Left colon (tissue), 2 donors: ENCODE measurements at regions not wholly inside any gene's neighbourhood (a gene's known extent, or its start where the extent isn't known, plus 50 kb on each side); places are given as distances from the start of the nearest gene placed in this dataset.

Source experiments
- ATAC-seq: fragments of 200-7000 bp; cut with Tn5 transposase; one replicate; pipeline ENCODE4 v1.9.1; 2020; ENCODE audit warnings: mild to moderate bottlenecking, moderate library complexity
- DNase-seq, 2 donors: peaks; one replicate each; pipeline ENCODE4 v3.0.0-alpha.2; 2020
- intact Hi-C, 2 donors: fragments of 100-400 bp; cut with DNase I in 1 of 2; cut with micrococcal nuclease in 1 of 2; formaldehyde crosslinking; loops; one replicate each; pipeline versions ENCODE4 v1.11.2 to v1.14.0; 2022; cut with DNase I, micrococcal nuclease
- donor health status: DM: no; HTN: no; CAD: no.
- donor health status: DM: yes; HTN: yes; CAD: no.

GRCh38 chr5:3912790-3913189 is 317.2 kb downstream of the IRX1 start:
- ATAC-seq: no peak
- DNase-seq: no peak
- intact Hi-C loops: no loop called here

GRCh38 chr5:3913279-3913678 is 317.6 kb downstream of the IRX1 start:
- intact Hi-C loops: no loop called here
- ATAC-seq (no peak), DNase-seq (no peak)

- intact Hi-C loops: no loop called here
- no peak for ATAC-seq
Observed at GRCh38 chr5:3925022-3925421, 329.4 kb downstream of the IRX1 start.

GRCh38 chr5:3925935-3926334 is 330.3 kb downstream of the IRX1 start:
- no peak for ATAC-seq
- no peak for DNase-seq
- intact Hi-C loops: no loop called here

More at GRCh38 chr5:3925022-3925421, 329.4 kb downstream of the IRX1 start:
- DNase-seq: no peak

GRCh38 chr5:3929799-3930198 is 334.2 kb downstream of the IRX1 start:
- intact Hi-C loops: no loop called here
- no peak for DNase-seq
- no peak for ATAC-seq

GRCh38 chr5:3931976-3932375 is 336.3 kb downstream of the IRX1 start:
- intact Hi-C loops: no loop called here
- DNase-seq: no peak
- no peak for ATAC-seq

GRCh38 chr5:3933536-3933935 is 337.9 kb downstream of the IRX1 start:
- intact Hi-C loops: no loop called here
- DNase-seq (no peak), ATAC-seq (no peak)

GRCh38 chr5:3933966-3934365 is 338.3 kb downstream of the IRX1 start:
- intact Hi-C loops: no loop called here
- ATAC-seq (no peak), DNase-seq (no peak)

- DNase-seq (no peak), ATAC-seq (no peak)
- intact Hi-C loops: no loop called here
Observed at GRCh38 chr5:3943859-3944258, 348.2 kb downstream of the IRX1 start.

GRCh38 chr5:3944930-3945329 is 349.3 kb downstream of the IRX1 start:
- ATAC-seq: no peak
- DNase-seq: no peak
- intact Hi-C loops: no loop called here

GRCh38 chr5:3948838-3949237 is 353.2 kb downstream of the IRX1 start:
- DNase-seq: no peak
- intact Hi-C loops: no loop called here
- ATAC-seq: no peak

- intact Hi-C loops: no loop called here
- ATAC-seq: no peak
- DNase-seq: no peak
Observed at GRCh38 chr5:3954199-3954598, 358.6 kb downstream of the IRX1 start.

GRCh38 chr5:3954633-3955032 is 359.0 kb downstream of the IRX1 start:
- no peak for DNase-seq
- intact Hi-C loops: no loop called here
- ATAC-seq: no peak

GRCh38 chr5:3957658-3958057 is 362.0 kb downstream of the IRX1 start:
- DNase-seq (no peak), ATAC-seq (no peak)
- intact Hi-C loops: no loop called here

- DNase-seq (no peak), ATAC-seq (no peak)
- intact Hi-C loops: no loop called here
Observed at GRCh38 chr5:3958389-3958788, 362.8 kb downstream of the IRX1 start.

GRCh38 chr5:3962113-3962512 is 366.5 kb downstream of the IRX1 start:
- no peak for DNase-seq
- no peak for ATAC-seq
- intact Hi-C loops: no loop called here

GRCh38 chr5:3963652-3964051 is 368.0 kb downstream of the IRX1 start:
- DNase-seq: no peak
- intact Hi-C loops: no loop called here

GRCh38 chr5:3980156-3980555 is 384.5 kb downstream of the IRX1 start:
- no peak for DNase-seq
- no peak for ATAC-seq
- intact Hi-C loops: no loop called here

More at GRCh38 chr5:3963652-3964051, 368.0 kb downstream of the IRX1 start:
- no peak for ATAC-seq

- DNase-seq: no peak
- intact Hi-C loops: no loop called here
- ATAC-seq: no peak
Observed at GRCh38 chr5:3987867-3988266, 392.2 kb downstream of the IRX1 start.

- ATAC-seq: no peak
- DNase-seq: no peak
- intact Hi-C loops: no loop called here
Observed at GRCh38 chr5:3993856-3994473, 398.3 kb downstream of the IRX1 start.

- intact Hi-C loops: no loop called here
- DNase-seq: no peak
- ATAC-seq: no peak
Observed at GRCh38 chr5:3994628-3995027, 399.0 kb downstream of the IRX1 start.
